ENCODE measurements at regions not wholly inside any gene's neighbourhood (a gene's known extent, or its start where the extent isn't known, plus 50 kb on each side); places are given as distances from the start of the nearest gene placed in this dataset.
"Not testable (repeated sequence)": the region's sequence is repeated elsewhere in the genome, so short reads cannot be mapped to it uniquely, and the experiment has no call there.

DNA sequence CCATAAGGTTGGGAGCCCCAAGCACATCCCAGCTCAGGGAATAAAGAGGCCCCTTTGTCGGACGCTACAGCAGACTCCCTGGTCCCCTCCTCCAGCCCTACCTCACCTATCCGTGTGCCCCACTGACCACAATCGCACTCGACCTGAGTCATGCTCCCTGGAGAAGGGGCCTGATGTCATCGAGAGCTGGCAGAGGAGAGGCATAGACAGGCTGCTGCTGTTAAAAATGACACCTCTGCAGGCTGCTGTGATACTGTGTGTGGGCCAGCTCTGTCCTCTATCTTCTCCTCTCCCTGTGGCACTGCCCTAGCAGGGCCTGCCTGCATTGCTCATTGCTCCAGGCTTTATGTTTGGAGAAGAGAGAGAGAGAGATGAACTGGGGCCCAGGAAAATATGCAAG is 123.4 kb upstream of the SYT13 start:
- Histone ChIP-seq H3F3A (ENCODE audit: insufficient read depth, low read length) (no peaks in the 10 kb centered on the region), H3K9me2 (replicated peaks; ENCODE audit: insufficient read depth, low read length) (no peaks in the 10 kb centered on the region), H3K4me2 (ENCODE audit: low read depth, low read length) (no peak overlapping the region), H3K4me3 (ENCODE audit: low read length) (no peak overlapping the region), H3K4me1 (ENCODE audit: low read length) (no peaks in the 10 kb centered on the region), H3K36me3 (replicated peaks; ENCODE audit: insufficient read depth, low read length) (no peaks in the 10 kb centered on the region), H3K27me3 (replicated peaks; ENCODE audit: insufficient read depth, low read length) (peaks cover 22% of the 10 kb centered on the region; the same call in 1 of the 2 replicates), H4K20me1 (ENCODE audit: insufficient read depth, low read length) (no peaks in the 10 kb centered on the region), H3K9ac (ENCODE audit: low read length) (no peak overlapping the region), H3K27ac (ENCODE audit: low read length) (no peak overlapping the region), H2AFZ (ENCODE audit: low read length) (no peak overlapping the region), H3K9me3 (replicated peaks; ENCODE audit: insufficient read depth, low read length) (no peaks in the 10 kb centered on the region), H3K79me2 (ENCODE audit: low read length) (no peaks in the 10 kb centered on the region)
- no peak for DNase-seq
- TF ChIP-seq, protein P1, sequence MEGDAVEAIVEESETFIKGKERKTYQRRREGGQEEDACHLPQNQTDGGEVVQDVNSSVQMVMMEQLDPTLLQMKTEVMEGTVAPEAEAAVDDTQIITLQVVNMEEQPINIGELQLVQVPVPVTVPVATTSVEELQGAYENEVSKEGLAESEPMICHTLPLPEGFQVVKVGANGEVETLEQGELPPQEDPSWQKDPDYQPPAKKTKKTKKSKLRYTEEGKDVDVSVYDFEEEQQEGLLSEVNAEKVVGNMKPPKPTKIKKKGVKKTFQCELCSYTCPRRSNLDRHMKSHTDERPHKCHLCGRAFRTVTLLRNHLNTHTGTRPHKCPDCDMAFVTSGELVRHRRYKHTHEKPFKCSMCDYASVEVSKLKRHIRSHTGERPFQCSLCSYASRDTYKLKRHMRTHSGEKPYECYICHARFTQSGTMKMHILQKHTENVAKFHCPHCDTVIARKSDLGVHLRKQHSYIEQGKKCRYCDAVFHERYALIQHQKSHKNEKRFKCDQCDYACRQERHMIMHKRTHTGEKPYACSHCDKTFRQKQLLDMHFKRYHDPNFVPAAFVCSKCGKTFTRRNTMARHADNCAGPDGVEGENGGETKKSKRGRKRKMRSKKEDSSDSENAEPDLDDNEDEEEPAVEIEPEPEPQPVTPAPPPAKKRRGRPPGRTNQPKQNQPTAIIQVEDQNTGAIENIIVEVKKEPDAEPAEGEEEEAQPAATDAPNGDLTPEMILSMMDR (IDR thresholded peaks at IDR 0.05; ENCODE audit: low read length), result no peak
- no peak for TF ChIP-seq EZH2phosphoT487 (IDR thresholded peaks at IDR 0.05; ENCODE audit: low read length)
- no peak for TF ChIP-seq EZH2 (optimal IDR thresholded peaks at IDR 0.05; ENCODE audit: low read depth, low read length)

DNA sequence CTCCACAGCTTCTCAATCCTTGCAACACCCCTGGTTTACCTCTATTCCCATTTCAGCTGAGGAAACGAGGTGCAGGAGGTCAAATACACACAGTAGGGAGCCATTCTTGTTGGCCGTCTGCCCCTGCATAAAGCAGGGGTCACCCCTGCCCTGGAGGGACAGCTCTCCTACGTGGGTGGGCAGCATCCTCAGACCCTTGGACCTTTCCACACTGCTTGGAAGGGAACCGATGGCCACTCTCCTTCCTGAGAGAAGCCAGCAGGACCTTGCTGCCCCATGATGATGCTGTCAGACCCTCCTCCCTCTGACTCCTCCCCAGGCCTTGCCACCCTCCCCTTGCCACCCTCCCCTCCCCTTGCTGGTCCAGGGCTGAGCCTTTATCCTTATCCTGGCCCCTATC is 121.1 kb upstream of the SYT13 start:
- no peaks in the 10 kb centered on the region for H3F3A ChIP-seq (ENCODE audit: insufficient read depth, low read length)
- H3K9me2 ChIP-seq (replicated peaks; ENCODE audit: insufficient read depth, low read length), result no peaks in the 10 kb centered on the region
- H3K4me2 ChIP-seq (ENCODE audit: low read depth, low read length), result no peak overlapping the region
- no peak for DNase-seq
- no peak overlapping the region for H3K9ac ChIP-seq (ENCODE audit: low read length)
- H3K4me3 ChIP-seq (ENCODE audit: low read length), result no peak overlapping the region
- H4K20me1 ChIP-seq (ENCODE audit: insufficient read depth, low read length), result no peaks in the 10 kb centered on the region
- H3K36me3 ChIP-seq (replicated peaks; ENCODE audit: insufficient read depth, low read length), result no peaks in the 10 kb centered on the region
- H2AFZ ChIP-seq (ENCODE audit: low read length), result no peak overlapping the region
- no peak overlapping the region for H3K27ac ChIP-seq (ENCODE audit: low read length)
- no peaks in the 10 kb centered on the region for H3K9me3 ChIP-seq (replicated peaks; ENCODE audit: insufficient read depth, low read length)
- no peak for TF ChIP-seq EZH2 (optimal IDR thresholded peaks at IDR 0.05; ENCODE audit: low read depth, low read length)
- H3K4me1 ChIP-seq (ENCODE audit: low read length), result no peaks in the 10 kb centered on the region
- H3K79me2 ChIP-seq (ENCODE audit: low read length), result no peaks in the 10 kb centered on the region
- H3K27me3 ChIP-seq (replicated peaks; ENCODE audit: insufficient read depth, low read length), result peaks cover 21% of the 10 kb centered on the region; the same call in 1 of the 2 replicates

DNA sequence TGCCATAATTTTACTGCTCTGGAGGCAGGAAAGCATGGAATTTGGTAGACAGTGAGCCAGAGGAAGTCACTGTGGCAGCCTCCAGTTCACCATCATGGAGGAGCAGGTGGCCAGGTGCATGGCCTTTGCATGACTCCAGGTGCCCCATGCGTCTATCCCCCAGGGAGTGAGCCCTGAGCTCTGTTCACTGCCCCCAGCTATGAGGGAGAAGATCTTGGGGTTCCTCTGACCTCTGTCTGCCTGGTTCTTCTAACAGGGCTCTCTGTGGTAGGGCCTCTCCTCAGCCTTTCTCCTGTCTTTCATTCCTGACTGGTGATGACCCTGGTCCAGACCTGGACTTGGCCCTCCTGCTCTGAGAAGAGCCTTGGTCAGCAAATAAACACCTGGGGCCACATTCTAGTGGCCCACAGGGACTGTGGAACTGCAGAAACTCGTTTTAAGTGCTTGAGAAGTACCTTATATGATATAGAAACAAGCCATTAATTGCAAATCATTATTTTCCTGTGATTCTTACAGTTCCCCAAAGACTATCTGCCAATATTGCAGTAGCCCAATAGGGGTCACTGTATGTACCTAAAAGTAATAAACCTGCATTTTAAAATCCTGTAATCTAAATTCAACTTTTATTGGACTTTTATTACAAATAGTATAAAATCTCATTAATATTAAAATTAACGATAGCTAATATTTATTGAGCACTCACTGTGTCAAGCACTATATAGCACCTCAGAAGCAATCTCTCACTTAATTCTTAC is 120.0 kb upstream of the SYT13 start:
- no peaks in the 10 kb centered on the region for H3K9me3 ChIP-seq (replicated peaks; ENCODE audit: insufficient read depth, low read length)
- H3K9me2 ChIP-seq (replicated peaks; ENCODE audit: insufficient read depth, low read length), result no peaks in the 10 kb centered on the region
- no peaks in the 10 kb centered on the region for H3K36me3 ChIP-seq (replicated peaks; ENCODE audit: insufficient read depth, low read length)
- no peak overlapping the region for H3K9ac ChIP-seq (ENCODE audit: low read length)
- no peaks in the 10 kb centered on the region for H3K79me2 ChIP-seq (ENCODE audit: low read length)
- H3K4me2 ChIP-seq (ENCODE audit: low read depth, low read length), result no peak overlapping the region
- H3K4me3 ChIP-seq (ENCODE audit: low read length), result no peak overlapping the region
- no peaks in the 10 kb centered on the region for H3K4me1 ChIP-seq (ENCODE audit: low read length)
- H2AFZ ChIP-seq (ENCODE audit: low read length), result no peak overlapping the region
- TF ChIP-seq, protein P1 (IDR thresholded peaks at IDR 0.05; ENCODE audit: low read length), result peak; percentile 26; the same call in 1 of the 2 replicates
- no peak for TF ChIP-seq EZH2phosphoT487 (IDR thresholded peaks at IDR 0.05; ENCODE audit: low read length)
- TF ChIP-seq EZH2 (optimal IDR thresholded peaks at IDR 0.05; ENCODE audit: low read depth, low read length), result no peak
- H3K27ac ChIP-seq (ENCODE audit: low read length), result no peak overlapping the region
- H3F3A ChIP-seq (ENCODE audit: insufficient read depth, low read length), result no peaks in the 10 kb centered on the region
- H3K27me3 ChIP-seq (replicated peaks; ENCODE audit: insufficient read depth, low read length), result peaks cover 13% of the 10 kb centered on the region; the same call in 1 of the 2 replicates
- H4K20me1 ChIP-seq (ENCODE audit: insufficient read depth, low read length), result no peaks in the 10 kb centered on the region
- DNase-seq, result no peak

DNA sequence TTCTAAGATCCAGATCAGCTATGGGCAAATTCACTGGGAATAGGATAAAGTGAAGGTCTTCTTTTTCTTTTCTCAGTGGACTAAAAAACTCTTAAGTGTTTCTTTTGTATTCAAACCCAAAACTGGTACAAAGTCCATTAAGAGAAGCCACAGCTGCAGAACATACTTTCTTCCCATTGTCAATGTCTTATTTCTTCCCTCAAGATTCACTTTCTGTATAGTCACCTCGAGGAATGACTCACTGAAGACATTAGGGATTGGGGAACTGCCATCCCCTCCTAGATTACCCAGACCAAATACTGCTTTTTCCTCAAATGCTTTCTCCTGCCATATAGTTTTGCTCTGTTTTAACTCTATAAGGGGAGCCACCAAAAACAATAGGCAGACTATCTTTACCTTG is 117.4 kb upstream of the SYT13 start:
- not testable (repeated sequence) for H3K27ac ChIP-seq (ENCODE audit: low read length); H4K20me1 ChIP-seq (ENCODE audit: insufficient read depth, low read length); H3K4me3 ChIP-seq (ENCODE audit: low read length); H3F3A ChIP-seq (ENCODE audit: insufficient read depth, low read length); DNase-seq; H3K9ac ChIP-seq (ENCODE audit: low read length); H3K36me3 ChIP-seq (replicated peaks; ENCODE audit: insufficient read depth, low read length); H3K79me2 ChIP-seq (ENCODE audit: low read length); H3K9me2 ChIP-seq (replicated peaks; ENCODE audit: insufficient read depth, low read length); H3K4me2 ChIP-seq (ENCODE audit: low read depth, low read length); H2AFZ ChIP-seq (ENCODE audit: low read length); H3K9me3 ChIP-seq (replicated peaks; ENCODE audit: insufficient read depth, low read length); H3K4me1 ChIP-seq (ENCODE audit: low read length)
- 0 out of 2 replicates have a peak, but pooled peaks cover 11% of the 10 kb centered on the region for H3K27me3 ChIP-seq (replicated peaks; ENCODE audit: insufficient read depth, low read length)

All from MM.1S (cell line).